ENCODE measurements at regions not wholly inside any gene's neighbourhood (a gene's known extent, or its start where the extent isn't known, plus 50 kb on each side); places are given as distances from the start of the nearest gene placed in this dataset.

DNA sequence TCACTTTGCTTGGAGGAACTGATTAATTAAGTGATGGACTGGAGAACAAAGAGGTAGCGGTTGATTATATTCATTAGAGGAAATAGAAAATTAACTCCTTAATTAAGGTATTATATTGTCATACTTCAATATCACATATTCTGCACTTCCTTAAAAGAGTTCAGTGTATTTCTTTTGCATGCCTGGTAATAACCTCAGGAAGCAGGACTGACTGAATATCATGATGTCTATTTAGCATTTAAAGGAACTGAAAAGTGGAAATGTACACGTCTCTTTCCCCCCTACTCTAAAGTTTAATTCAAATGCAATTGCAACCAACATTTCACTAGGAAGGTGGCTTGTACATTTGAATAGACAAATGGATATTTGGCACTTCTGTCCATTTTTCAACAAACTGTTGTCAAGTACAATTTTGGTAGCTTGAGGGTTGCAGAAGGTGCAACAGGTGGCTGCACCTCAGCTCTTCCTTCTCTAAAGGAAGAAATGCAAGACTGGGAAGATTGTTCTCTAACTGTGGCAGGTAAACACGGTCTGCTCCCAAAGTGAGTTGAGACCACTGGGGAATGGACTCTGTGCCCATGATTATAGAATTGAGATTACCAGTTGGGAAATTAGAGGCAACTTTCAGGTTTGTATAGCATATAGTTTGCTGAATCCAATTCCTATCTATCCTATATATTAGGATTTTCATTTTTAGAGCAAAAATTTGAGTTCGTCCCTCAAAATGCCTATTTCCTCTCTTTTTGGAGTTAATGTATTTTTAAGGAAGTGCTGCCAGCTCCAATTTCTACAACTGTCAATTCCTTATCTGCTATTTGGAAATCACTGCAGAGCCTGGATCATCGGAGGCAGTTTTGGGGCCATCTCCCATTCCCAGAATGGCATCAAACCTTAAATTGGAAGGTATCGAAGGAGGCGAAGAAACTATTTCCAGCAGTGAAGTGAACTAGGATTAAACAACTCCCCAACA lies 98.9 kb upstream of the TAF11L2 start:
- TF ChIP-seq, protein P1, sequence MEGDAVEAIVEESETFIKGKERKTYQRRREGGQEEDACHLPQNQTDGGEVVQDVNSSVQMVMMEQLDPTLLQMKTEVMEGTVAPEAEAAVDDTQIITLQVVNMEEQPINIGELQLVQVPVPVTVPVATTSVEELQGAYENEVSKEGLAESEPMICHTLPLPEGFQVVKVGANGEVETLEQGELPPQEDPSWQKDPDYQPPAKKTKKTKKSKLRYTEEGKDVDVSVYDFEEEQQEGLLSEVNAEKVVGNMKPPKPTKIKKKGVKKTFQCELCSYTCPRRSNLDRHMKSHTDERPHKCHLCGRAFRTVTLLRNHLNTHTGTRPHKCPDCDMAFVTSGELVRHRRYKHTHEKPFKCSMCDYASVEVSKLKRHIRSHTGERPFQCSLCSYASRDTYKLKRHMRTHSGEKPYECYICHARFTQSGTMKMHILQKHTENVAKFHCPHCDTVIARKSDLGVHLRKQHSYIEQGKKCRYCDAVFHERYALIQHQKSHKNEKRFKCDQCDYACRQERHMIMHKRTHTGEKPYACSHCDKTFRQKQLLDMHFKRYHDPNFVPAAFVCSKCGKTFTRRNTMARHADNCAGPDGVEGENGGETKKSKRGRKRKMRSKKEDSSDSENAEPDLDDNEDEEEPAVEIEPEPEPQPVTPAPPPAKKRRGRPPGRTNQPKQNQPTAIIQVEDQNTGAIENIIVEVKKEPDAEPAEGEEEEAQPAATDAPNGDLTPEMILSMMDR (IDR thresholded peaks at IDR 0.05), result no peak
- no peak for TF ChIP-seq ZFX (IDR thresholded peaks at IDR 0.05; ENCODE audit: borderline replicate concordance)
